GM19397 (cell line): ENCODE measurements at regions not wholly inside any gene's neighbourhood (a gene's known extent, or its start where the extent isn't known, plus 50 kb on each side); places are given as distances from the start of the nearest gene placed in this dataset.
"Not testable (repeated sequence)": the region's sequence is repeated elsewhere in the genome, so short reads cannot be mapped to it uniquely, and the experiment has no call there.

Experiments used
- ATAC-seq: cut with Tn5 transposase; IDR thresholded peaks from one replicate; pipeline ENCODE4 v1.9.1; 2021; ENCODE audit warnings: mild to moderate bottlenecking, moderate library complexity; ENCODE audit not compliant: unreplicated experiment

- ATAC-seq = not testable (repeated sequence)
Measured at GRCh38 chr15:84536181-84536580, 64.6 kb upstream of the ZSCAN2 start.

- not testable (repeated sequence) for ATAC-seq
Measured at GRCh38 chr15:84544586-84544985, 56.2 kb upstream of the ZSCAN2 start.

- not testable (repeated sequence) for ATAC-seq
Measured at GRCh38 chr15:84547150-84547549, 53.7 kb upstream of the ZSCAN2 start.

GRCh38 chr15:84550503-84550902 is 50.3 kb upstream of the ZSCAN2 start:
- ATAC-seq = not testable (repeated sequence)
